SKM-1 (cell line): ENCODE measurements at regions not wholly inside any gene's neighbourhood (a gene's known extent, or its start where the extent isn't known, plus 50 kb on each side); places are given as distances from the start of the nearest gene placed in this dataset.
A peak's percentile ranks its signal among the peaks of the same experiment; 100 is the strongest.

ENCODE experiments used
- DNase-seq: peaks from one replicate; lab custom pipeline; 2025; ENCODE audit not compliant: unreplicated experiment; lab: John Stamatoyannopoulos, UW

DNA sequence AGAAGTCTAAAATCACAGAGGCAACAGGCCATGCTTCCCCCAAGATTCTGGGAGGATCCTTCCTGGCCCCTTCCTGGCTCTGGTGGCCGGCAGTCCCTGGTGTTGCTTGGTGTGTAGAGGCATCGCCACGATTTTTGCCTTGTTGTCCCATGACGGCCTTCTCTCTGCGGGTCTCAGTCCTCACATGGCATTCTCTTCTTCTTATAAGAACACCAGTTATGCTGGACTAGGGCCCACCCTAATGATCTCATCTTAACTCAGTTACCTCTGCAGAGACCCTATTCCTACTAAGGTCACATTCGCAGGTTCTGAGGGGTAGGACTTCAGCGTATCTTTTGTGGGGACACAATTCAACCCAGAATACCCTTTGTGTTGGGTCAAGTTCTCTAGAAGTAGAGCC lies 168.0 kb downstream of the LINC00237 start:
- DNase-seq, result no peak

GRCh38 chr20:20933142-20933958 lies 172.8 kb downstream of the LINC00237 start:
- DNase-seq, result no peak

GRCh38 chr20:20932156-20932555 lies 174.0 kb downstream of the LINC00237 start:
- DNase-seq, result no peak

- no peak for DNase-seq
These were observed 174.5 kb downstream of the LINC00237 start for GRCh38 chr20:20931632-20932031.

DNA sequence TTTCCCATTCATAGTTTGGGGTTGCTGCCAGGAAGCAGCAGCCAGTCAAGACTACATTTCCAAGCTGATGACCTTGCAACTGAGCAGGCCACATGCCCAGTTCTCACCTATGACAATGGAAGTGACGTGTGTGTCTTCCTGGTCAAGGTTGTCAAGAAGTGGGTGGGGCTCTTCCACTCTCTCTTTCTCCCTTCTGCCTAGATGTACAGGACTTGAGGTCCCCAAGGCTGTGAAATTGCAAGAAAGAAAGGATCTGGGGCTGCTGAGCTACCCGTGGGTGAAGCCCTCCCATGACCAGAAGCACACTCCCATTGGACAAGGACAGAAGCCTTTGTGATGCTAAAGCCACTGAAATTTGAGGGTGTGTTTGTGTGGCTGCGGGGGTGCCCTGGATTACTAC lies 175.1 kb downstream of the LINC00237 start:
- no peak for DNase-seq

DNA sequence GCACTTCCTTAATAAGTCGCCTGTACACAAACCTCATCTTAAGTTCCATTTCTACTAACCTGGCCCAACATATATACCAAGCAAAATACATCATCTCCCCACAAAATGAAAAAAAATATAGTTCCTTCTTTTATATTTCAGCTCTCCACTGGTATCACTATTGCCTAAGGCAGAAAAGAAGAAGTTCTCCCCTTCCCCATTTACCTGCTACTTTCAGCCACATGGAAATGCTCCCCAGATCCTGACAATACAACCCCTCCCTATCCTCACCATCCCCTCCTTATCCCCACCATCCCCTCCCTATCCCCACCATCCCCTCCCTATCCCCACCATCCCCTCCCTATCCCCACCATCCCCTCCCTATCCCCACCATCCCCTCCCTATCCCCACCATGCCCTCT lies 175.7 kb downstream of the LINC00237 start:
- peak; percentile 5 for DNase-seq

DNA sequence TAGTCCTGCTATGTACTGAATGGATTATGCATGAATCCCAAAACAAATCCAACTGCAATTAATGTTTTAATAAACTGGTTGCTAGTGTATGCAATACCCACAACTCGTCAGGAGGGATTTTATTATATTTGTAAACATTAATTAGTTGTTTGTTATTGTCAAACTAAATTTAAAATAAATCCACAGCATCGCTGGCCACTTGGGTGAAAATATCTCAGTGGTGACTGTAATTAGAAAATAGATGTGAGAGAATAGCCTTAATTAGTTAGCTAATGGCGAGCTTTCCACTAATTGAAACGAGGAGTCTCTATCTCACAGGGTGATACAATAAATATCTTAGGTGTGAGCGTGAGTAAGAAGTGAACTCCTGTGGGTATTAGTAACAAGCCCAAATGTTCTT lies 176.8 kb downstream of the LINC00237 start:
- no peak for DNase-seq

- no peak for DNase-seq
These were observed 179.8 kb downstream of the LINC00237 start for GRCh38 chr20:20926222-20926905.

DNA sequence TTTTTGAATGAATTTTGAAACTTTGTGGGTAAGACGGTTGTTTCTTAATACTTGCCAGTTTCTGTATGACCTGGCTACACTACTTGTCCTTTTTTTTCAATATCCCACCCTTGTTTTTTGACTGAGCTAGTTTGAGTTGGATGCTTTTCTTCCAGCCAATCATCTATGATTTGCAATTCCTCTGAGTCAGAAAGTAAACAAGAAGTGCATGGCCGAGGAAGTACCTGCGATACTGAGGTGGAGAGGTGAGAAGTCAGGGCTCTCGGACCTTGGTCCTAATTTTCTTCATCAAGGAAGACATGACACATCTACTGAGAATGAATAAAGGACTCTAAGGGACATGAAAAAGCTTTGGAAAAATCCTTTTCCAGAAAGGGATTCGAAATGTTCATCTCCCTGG lies 185.7 kb downstream of the LINC00237 start:
- no peak for DNase-seq

DNA sequence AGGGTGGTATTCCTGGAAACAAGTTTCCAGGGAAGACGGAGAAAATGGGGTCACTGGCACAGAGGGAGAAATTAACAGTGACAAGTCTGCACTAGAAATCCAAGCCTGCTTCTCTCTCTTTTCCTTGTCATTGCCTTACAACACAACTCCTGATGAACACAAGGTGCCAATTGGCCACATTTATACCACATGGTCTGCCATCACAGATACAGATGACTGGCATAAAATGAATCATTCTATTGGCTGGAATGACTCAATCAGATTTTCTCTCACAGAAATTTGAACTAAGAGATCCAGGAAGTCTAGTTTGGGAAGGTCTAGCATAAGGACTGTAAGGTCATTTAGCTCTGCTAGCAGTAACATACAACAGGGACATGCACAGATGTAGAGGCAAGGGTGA lies 190.3 kb downstream of the LINC00237 start:
- DNase-seq, result no peak

DNA sequence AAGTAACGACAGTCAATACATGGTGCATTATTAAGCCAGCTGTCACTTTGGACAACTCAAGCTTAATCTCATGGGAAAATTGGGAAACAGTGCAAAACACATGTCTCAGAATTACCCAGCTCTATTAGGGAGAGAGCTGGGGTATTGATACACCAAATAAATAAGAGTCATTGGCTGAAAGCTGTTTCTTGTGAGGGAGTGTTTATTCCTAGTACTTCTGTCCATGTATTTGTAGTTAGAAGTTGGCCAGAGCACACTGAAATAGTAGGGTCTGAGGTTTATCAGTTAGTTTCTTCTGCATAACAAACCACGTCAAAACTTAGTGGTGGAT lies 192.0 kb upstream of the RALGAPA2 start:
- DNase-seq, result no peak

DNA sequence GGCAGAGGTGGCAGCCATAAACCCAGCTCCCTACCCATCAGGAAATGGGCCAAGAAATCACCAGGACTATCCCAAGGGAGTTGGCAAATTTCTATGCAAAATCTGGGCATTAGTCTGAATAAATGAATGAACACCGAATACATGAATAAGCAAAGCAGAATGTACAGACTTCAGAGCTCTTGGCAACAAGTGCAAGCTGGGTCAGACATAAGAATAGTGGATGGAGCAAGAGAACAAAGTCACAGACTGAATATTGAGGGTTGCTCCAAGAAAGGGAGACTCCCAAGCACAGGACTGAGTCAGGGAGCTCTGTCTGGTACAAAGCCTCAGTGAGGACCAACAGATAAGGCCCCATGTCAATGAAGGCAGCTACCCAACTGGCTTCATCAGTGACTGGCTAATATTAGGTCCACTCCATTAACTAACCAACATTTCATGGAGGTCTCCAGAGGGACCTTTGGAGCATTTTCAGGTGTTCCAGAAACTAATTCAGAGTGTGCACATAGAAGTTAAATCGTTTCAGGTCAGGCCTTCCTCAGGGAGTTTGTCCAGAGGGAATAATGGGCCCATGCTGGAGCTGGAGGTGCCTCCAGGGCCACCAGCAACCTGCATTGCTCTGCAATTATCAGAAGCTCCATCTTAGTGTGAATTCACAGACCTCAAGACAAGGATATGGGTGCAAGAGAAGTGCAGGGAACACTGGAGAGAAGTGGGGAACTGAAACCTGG lies 191.5 kb upstream of the RALGAPA2 start:
- DNase-seq, result no peak

DNA sequence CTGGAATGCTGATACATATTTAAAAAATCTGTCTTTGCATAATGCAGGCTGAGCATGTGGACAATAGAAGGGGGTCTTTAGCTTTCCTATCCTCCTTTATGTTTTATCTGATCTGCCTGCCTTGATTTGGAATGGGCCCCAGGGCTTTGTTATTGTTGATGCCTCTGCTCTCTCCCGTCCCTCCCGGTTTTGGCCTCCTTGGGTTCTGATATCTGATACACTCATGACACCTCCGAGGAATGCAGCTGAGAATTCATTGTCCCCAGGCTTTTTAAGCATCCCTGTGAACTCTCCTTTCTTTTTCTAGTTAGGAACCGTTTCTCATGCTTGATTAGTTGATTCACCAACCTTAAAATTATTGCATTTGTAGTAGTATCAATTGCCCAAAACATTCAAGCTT lies 185.5 kb upstream of the RALGAPA2 start:
- no peak for DNase-seq

- no peak for DNase-seq
These were observed 184.7 kb upstream of the RALGAPA2 start for GRCh38 chr20:20897145-20897544.

DNA sequence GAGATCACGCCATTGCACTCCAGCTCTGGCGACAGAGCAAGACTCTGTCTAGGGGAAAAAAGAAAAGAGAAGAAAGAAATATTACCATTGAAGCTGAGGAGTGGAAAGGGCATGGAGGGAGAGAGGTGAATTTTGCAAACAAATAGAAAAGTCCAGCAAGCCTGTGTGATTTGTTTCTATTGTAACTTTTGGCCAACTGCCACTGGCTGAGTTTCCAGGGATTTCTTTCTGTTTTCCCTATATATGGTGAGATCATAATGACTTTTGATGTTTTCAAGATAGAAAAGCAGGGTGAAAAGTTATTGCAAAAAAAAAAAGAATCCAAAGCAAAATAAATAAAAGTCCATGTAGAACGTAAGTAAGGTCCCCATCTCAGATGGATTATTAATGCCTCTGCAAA lies 184.2 kb upstream of the RALGAPA2 start:
- no peak for DNase-seq

DNA sequence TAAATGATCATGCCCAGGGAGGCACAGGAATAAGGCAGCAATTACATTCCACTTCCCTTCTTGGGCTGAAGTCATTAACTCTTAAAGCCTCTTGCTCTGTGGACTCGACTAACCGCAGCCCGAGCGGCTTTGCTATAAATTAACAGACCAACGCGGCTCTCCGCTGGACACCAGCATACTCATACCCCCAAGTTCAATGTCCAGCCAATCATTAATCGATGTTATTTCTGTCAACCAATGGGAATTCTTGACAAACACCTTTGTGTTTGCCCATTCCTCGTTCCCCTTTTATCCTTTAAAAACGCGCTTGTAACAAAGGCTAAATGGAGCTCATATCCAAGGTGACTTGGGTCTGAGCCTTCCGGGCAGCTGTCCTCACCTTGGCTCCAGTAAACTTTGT lies 183.1 kb upstream of the RALGAPA2 start:
- no peak for DNase-seq

DNA sequence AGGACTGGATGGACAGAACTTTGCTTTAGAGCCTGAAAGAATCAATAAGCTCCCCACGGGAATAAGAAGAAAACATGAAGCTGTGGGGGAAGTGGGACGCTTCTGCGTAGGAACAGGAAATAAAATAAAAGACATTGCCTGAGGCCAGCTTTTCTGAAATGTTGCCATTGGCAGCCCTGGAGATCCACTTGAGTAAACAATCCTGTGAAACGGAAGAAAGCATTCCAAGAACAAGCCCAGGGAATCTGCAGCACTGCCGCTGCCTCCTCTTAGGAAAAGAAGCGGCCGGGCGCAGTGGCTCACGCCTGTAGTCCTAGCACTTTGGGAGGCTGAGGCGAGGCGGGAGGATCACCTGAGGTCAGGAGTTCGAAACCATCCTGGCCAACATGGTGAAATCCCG lies 182.3 kb upstream of the RALGAPA2 start:
- no peak for DNase-seq

DNA sequence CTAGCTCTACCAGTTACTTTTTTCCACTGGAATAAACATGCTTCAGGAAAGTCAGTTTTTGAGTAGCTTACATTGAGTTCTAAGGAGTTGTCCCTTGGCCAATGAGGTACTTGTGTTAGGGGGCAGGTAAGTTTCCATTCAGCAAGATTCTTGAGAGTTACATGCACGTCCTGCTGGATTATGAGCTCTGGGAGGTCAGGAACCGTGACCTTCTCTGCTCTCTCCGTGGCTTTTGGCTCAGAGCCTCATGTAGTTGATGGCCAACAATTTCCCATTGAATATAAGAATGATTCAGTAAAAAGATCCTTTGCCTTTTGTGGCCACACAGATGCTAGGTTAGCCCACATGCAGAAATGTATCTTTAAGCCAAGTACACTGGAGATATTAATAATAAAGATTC lies 181.8 kb upstream of the RALGAPA2 start:
- no peak for DNase-seq

DNA sequence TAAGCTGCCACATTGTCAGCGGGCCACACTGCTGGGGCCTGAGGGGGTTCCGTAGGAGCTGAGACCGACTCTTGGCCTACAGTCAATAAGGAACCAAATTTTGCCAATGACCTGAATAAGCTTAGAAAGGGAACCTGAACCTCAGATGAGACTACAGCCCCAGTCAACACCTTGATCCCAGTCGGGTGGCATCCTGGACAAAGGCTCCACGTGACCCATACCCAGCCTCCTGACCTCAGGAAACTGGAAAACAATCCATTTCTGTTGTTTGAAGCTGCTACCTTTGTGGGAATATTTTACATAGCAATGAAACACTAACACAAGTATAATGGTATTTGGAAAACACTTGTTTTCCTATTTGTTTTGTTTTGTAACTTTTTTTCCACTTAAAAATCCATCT lies 179.9 kb upstream of the RALGAPA2 start:
- no peak for DNase-seq

DNA sequence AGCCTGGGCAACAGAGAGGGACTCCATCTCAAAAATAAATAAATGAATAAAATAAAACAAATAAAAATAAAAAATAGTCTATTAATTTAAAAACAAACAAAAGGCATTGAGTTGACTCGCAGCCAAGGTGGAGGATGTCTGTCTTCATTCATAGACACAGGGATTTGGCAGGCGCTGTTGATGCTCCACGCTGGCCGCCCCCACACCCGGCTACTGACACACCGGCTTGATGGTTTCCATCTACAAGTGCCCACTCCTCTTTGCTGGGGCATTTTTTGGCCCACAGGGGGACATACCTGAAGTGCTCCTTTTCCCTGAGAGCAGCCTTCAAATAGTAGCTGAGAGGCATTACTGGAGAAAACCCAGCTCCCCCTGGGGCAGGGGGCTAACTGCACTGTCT lies 178.3 kb upstream of the RALGAPA2 start:
- no peak for DNase-seq

GRCh38 chr20:20888936-20889335 lies 176.5 kb upstream of the RALGAPA2 start:
- DNase-seq, result no peak

DNA sequence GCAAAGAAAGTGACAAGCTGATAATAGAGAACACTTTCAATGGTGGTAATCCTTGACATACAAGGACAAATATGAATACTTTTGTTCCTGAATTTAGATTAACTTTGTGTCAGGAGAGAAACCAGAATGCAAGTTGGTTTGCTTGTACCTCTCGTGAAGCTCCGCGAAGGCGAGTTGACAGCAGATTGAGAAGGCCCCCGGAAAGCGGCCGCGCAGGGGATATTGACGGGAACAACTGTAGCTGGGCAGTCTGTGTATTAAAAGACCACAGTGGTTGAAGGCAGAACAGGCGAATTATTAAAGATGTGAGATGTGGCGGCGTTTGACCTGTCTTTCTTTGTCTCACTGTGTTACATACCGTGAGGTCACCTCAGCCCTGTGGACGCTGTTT lies 175.8 kb upstream of the RALGAPA2 start:
- DNase-seq, result no peak
